ENCODE measurements at regions not wholly inside any gene's neighbourhood (a gene's known extent, or its start where the extent isn't known, plus 50 kb on each side); places are given as distances from the start of the nearest gene placed in this dataset.

- no peak for DNase-seq (ENCODE audit: low read depth in 2 of 2)
Observed at GRCh38 chr1:117678246-117678977, 72.6 kb downstream of the TENT5C start.

- DNase-seq (ENCODE audit: low read depth in 2 of 2), result no peak
Observed at GRCh38 chr1:117679299-117679698, 73.5 kb downstream of the TENT5C start.

- DNase-seq (ENCODE audit: low read depth in 2 of 2), result no peak
Observed at GRCh38 chr1:117679868-117680267, 74.0 kb downstream of the TENT5C start.

GRCh38 chr1:117680316-117681002 is 74.6 kb downstream of the TENT5C start:
- DNase-seq (ENCODE audit: low read depth in 2 of 2), result no peak

GRCh38 chr1:117681093-117681900 is 75.4 kb downstream of the TENT5C start:
- no peak for DNase-seq (ENCODE audit: low read depth in 2 of 2)

- no peak for DNase-seq (ENCODE audit: low read depth in 2 of 2)
Observed at GRCh38 chr1:117681901-117682250, 76.0 kb downstream of the TENT5C start.

GRCh38 chr1:117682372-117682771 is 76.5 kb downstream of the TENT5C start:
- DNase-seq (ENCODE audit: low read depth in 2 of 2), result no peak

- DNase-seq (ENCODE audit: low read depth in 2 of 2), result no peak
Observed at GRCh38 chr1:117683571-117684285, 77.9 kb downstream of the TENT5C start.

- DNase-seq (ENCODE audit: low read depth in 2 of 2), result no peak
Observed at GRCh38 chr1:117685936-117686806, 80.3 kb downstream of the TENT5C start.

GRCh38 chr1:117686907-117687306 is 81.1 kb downstream of the TENT5C start:
- no peak for DNase-seq (ENCODE audit: low read depth in 2 of 2)

- no peak for DNase-seq (ENCODE audit: low read depth in 2 of 2)
Observed at GRCh38 chr1:117689997-117690625, 84.3 kb downstream of the TENT5C start.

GRCh38 chr1:117691942-117692341 is 86.1 kb downstream of the TENT5C start:
- no peak for DNase-seq (ENCODE audit: low read depth in 2 of 2)

GRCh38 chr1:117694543-117694942 is 88.7 kb downstream of the TENT5C start:
- no peak for DNase-seq (ENCODE audit: low read depth in 2 of 2)

- DNase-seq (ENCODE audit: low read depth in 2 of 2), result no peak
Observed at GRCh38 chr1:117695796-117696490, 90.1 kb downstream of the TENT5C start.

- no peak for DNase-seq (ENCODE audit: low read depth in 2 of 2)
Observed at GRCh38 chr1:117696561-117696960, 90.7 kb downstream of the TENT5C start.

GRCh38 chr1:117697220-117697781 is 91.5 kb downstream of the TENT5C start:
- no peak for DNase-seq (ENCODE audit: low read depth in 2 of 2)

- no peak for DNase-seq (ENCODE audit: low read depth in 2 of 2)
Observed at GRCh38 chr1:117698398-117699160, 92.7 kb downstream of the TENT5C start.

- DNase-seq (ENCODE audit: low read depth in 2 of 2), result no peak
Observed at GRCh38 chr1:117699953-117700352, 94.1 kb downstream of the TENT5C start.

GRCh38 chr1:117702654-117703053 is 96.8 kb downstream of the TENT5C start:
- DNase-seq (ENCODE audit: low read depth in 2 of 2), result no peak
